Liver (tissue), 7 donors: ENCODE measurements at regions not wholly inside any gene's neighbourhood (a gene's known extent, or its start where the extent isn't known, plus 50 kb on each side); places are given as distances from the start of the nearest gene placed in this dataset.
"Not testable (repeated sequence)": the region's sequence is repeated elsewhere in the genome, so short reads cannot be mapped to it uniquely, and the experiment has no call there.

ENCODE experiments used
- DNase-seq: peaks from one replicate; pipeline ENCODE4 v3.0.0-alpha.2; 2017; ENCODE audit warnings: low spot score
- H3K27ac ChIP-seq, 2 donors: one replicate each; pipeline ENCODE4 v1.7.0; 2013; ENCODE audit warnings: inconsistent platforms in 2 of 2, low read length in 2 of 2, control low read depth in 1 of 2, low read depth in 1 of 2, mild to moderate bottlenecking in 1 of 2
- H3K27me3 ChIP-seq, 4 donors: one replicate each; pipeline versions ENCODE4 v1.6.1 to v1.7.0; 2013; ENCODE audit warnings: low read length in 3 of 4, inconsistent platforms in 1 of 4, mild to moderate bottlenecking in 1 of 4, moderate library complexity in 1 of 4; ENCODE audit not compliant: control insufficient read depth in 4 of 4, insufficient read depth in 4 of 4
- H3K36me3 ChIP-seq, 4 donors: one replicate each; pipeline versions ENCODE4 v1.6.1 to v1.7.0; 2013; ENCODE audit warnings: low read length in 3 of 4, mild to moderate bottlenecking in 3 of 4, low read depth in 1 of 4, moderate library complexity in 1 of 4; ENCODE audit not compliant: control insufficient read depth in 4 of 4, insufficient read depth in 3 of 4
- H3K4me1 ChIP-seq, 4 donors: one replicate each; pipeline versions ENCODE4 v1.6.1 to v1.7.0; 2013; ENCODE audit warnings: low read length in 3 of 4, mild to moderate bottlenecking in 3 of 4, moderate library complexity in 1 of 4; ENCODE audit not compliant: control insufficient read depth in 4 of 4, insufficient read depth in 4 of 4
- H3K4me3 ChIP-seq, 3 donors: one replicate each; pipeline versions ENCODE4 v1.6.1 to v1.7.0; 2013; ENCODE audit warnings: low read length in 3 of 3, control low read depth in 1 of 3, low read depth in 1 of 3, mild to moderate bottlenecking in 1 of 3
- H3K9ac ChIP-seq, 2 donors: one replicate each; pipeline ENCODE4 v1.7.0; 2013; ENCODE audit warnings: low read length in 2 of 2, mild to moderate bottlenecking in 2 of 2, moderate library complexity in 2 of 2, control low read depth in 1 of 2, low read depth in 1 of 2
- H3K9me3 ChIP-seq, 4 donors: one replicate each; pipeline versions ENCODE4 v1.6.1 to v1.7.0; 2013; ENCODE audit warnings: low read length in 3 of 4; ENCODE audit not compliant: control insufficient read depth in 4 of 4
- ATF3 ChIP-seq: IDR thresholded peaks from 2 replicates; pipeline ENCODE4 v1.6.1; 2016; ENCODE audit warnings: antibody characterized with exemption
- EGR1 ChIP-seq, 2 donors: IDR thresholded peaks; 2 replicates each; pipeline ENCODE4 v1.6.1; 2016 to 2018; ENCODE audit warnings: antibody characterized with exemption in 2 of 2, low read depth in 2 of 2
- FOXA1 ChIP-seq: IDR thresholded peaks from 2 replicates; pipeline ENCODE4 v1.6.1; 2016; ENCODE audit warnings: antibody characterized with exemption
- FOXA2 ChIP-seq: IDR thresholded peaks from 2 replicates; pipeline ENCODE4 v1.6.1; 2016; ENCODE audit warnings: antibody characterized with exemption
- GABPA ChIP-seq, 2 donors: IDR thresholded peaks in 1 of 2; conservative IDR thresholded peaks in 1 of 2; 2 replicates each; pipeline ENCODE4 v1.6.1; 2016; ENCODE audit warnings: antibody characterized with exemption in 2 of 2, mild to moderate bottlenecking in 1 of 2, moderate library complexity in 1 of 2
- HNF4A ChIP-seq, 2 donors: conservative IDR thresholded peaks; 2 replicates each; pipeline ENCODE4 v1.6.1; 2016; ENCODE audit warnings: antibody characterized with exemption in 2 of 2, mild to moderate bottlenecking in 2 of 2
- HNF4G ChIP-seq: IDR thresholded peaks from 2 replicates; pipeline ENCODE4 v1.6.1; 2016; ENCODE audit warnings: antibody characterized with exemption
- JUND ChIP-seq, 2 donors: IDR thresholded peaks; 2 replicates each; pipeline ENCODE4 v1.6.1; 2016; ENCODE audit warnings: antibody characterized with exemption in 2 of 2
- MAX ChIP-seq: IDR thresholded peaks from 2 replicates; pipeline ENCODE4 v1.6.1; 2016; ENCODE audit warnings: antibody characterized with exemption
- NR2F2 ChIP-seq: IDR thresholded peaks from 2 replicates; pipeline ENCODE4 v1.6.1; 2016; ENCODE audit warnings: antibody characterized with exemption
- RAD21 ChIP-seq, 2 donors: IDR thresholded peaks; 2 replicates each; pipeline ENCODE4 v1.6.1; 2016; ENCODE audit warnings: antibody characterized with exemption in 2 of 2, mild to moderate bottlenecking in 2 of 2
- REST ChIP-seq: IDR thresholded peaks from 2 replicates; pipeline ENCODE4 v1.6.1; 2016; ENCODE audit warnings: antibody characterized with exemption, mild to moderate bottlenecking
- RXRA ChIP-seq, 2 donors: IDR thresholded peaks; 2 replicates each; pipeline ENCODE4 v1.6.1; 2017 to 2018; ENCODE audit warnings: antibody characterized with exemption in 2 of 2, mild to moderate bottlenecking in 1 of 2
- SP1 ChIP-seq: IDR thresholded peaks from 2 replicates; pipeline ENCODE4 v1.6.1; 2018; ENCODE audit warnings: antibody characterized with exemption, mild to moderate bottlenecking
- YY1 ChIP-seq: IDR thresholded peaks from 2 replicates; pipeline ENCODE4 v1.6.1; 2016; ENCODE audit warnings: antibody characterized with exemption, mild to moderate bottlenecking
- ZBTB33 ChIP-seq: IDR thresholded peaks from 2 replicates; pipeline ENCODE4 v1.6.1; 2016; ENCODE audit warnings: antibody characterized with exemption
- WGBS: extraction: QIAGEN DNeasy Blood & Tissue Kit; methylation state at CpG from one replicate; pipeline ENCODE4 v1.1.7; 2013; 5-methylcytosine and 5-hydroxymethylcytosine counted together
- donor health status: healthy.
- donor health status: healthy.
- donor health status: healthy.
- donor health status: healthy.

- TF ChIP-seq REST (no peak), NR2F2 (no peak), SP1 (no peak)
Measured at GRCh38 chr4:145260091-145260490, 79.7 kb upstream of the OTUD4 start (continued).

DNA sequence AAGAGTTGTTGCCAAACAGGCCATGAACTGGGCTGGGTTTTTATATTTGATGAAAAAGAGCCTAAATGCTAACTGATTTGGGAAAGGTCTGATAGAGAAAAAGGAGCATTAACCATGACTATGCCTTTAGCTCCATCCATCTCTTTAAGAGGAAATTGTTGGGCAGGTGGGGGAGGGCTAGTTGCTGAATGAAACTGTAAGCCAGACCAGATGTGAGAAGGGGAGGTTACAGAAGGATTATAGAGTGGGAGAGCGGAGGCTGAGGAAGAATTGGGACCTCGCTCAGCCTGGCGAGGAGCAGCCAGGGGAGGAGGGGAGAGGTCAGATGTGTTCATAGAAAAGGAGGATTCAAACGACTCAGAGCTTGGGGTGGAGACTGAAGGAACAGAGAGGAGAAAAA lies 74.9 kb upstream of the OTUD4 start:
- not testable (repeated sequence) for H3K9ac ChIP-seq, H3K4me1 ChIP-seq, H3K27me3 ChIP-seq, DNase-seq, H3K4me3 ChIP-seq, H3K27ac ChIP-seq, H3K9me3 ChIP-seq, H3K36me3 ChIP-seq
- 73% methylated on average over 4 of the region's 4 CpGs for WGBS

GRCh38 chr4:145252190-145252589 lies 71.8 kb upstream of the OTUD4 start:
- Histone ChIP-seq H3K27me3 (no peaks in the 10 kb centered on the region), H3K9ac (no peak overlapping the region), H3K27ac (no peak overlapping the region), H3K36me3 (no peaks in the 10 kb centered on the region), H3K4me1 (no peaks in the 10 kb centered on the region), H3K4me3 (no peak overlapping the region), H3K9me3 (no peaks in the 10 kb centered on the region)
- 80% methylated on average over 1 of the region's 1 CpG for WGBS
- DNase-seq, result no peak
- TF ChIP-seq REST (no peak), FOXA1 (no peak), YY1 (no peak), ATF3 (no peak), ZBTB33 (no peak), NR2F2 (no peak), HNF4G (no peak), MAX (no peak), SP1 (no peak), GABPA (IDR thresholded peaks at IDR 0.05 in 1 of 2, conservative IDR thresholded peaks at IDR 0.05 in 1 of 2) (no peak), RAD21 (IDR thresholded peaks at IDR 0.05) (no peak), JUND (IDR thresholded peaks at IDR 0.05) (no peak), HNF4A (conservative IDR thresholded peaks at IDR 0.05) (no peak), EGR1 (IDR thresholded peaks at IDR 0.05; ENCODE audit: low read depth in 2 of 2) (no peak), FOXA2 (no peak), RXRA (IDR thresholded peaks at IDR 0.05) (no peak)
